ENCODE measurements at regions not wholly inside any gene's neighbourhood (a gene's known extent, or its start where the extent isn't known, plus 50 kb on each side); places are given as distances from the start of the nearest gene placed in this dataset.

- Histone ChIP-seq H3K36me3 (ENCODE audit: insufficient read depth, low read length) (no peaks in the 10 kb centered on the region), H3K4me3 (ENCODE audit: low read length) (no peak overlapping the region), H3K27ac (ENCODE audit: low read length) (no peak overlapping the region), H3K4me2 (ENCODE audit: low read length) (no peak overlapping the region), H3F3A (ENCODE audit: insufficient read depth, low read length, poor library complexity, severe bottlenecking) (no peaks in the 10 kb centered on the region), H3K79me2 (replicated peaks; ENCODE audit: insufficient read depth, low read length) (no peaks in the 10 kb centered on the region), H3K9ac (ENCODE audit: low read length) (no peak overlapping the region), H2AFZ (ENCODE audit: low read depth, low read length) (no peak overlapping the region), H3K9me3 (ENCODE audit: low read length) (no peaks in the 10 kb centered on the region), H4K20me1 (ENCODE audit: insufficient read depth) (no peaks in the 10 kb centered on the region), H3K27me3 (ENCODE audit: insufficient read depth, low read depth, low read length) (no peaks in the 10 kb centered on the region), H3K9me2 (ENCODE audit: insufficient read depth, low read length) (no peaks in the 10 kb centered on the region)
- TF ChIP-seq RAD21 (conservative IDR thresholded peaks at IDR 0.05) = no peak
- no peak for TF ChIP-seq EZH2 (IDR thresholded peaks at IDR 0.05; ENCODE audit: borderline replicate concordance, insufficient read depth, low read length, poor library complexity, severe bottlenecking)
- TF ChIP-seq SMC3 (conservative IDR thresholded peaks at IDR 0.05; ENCODE audit: poor library complexity) = no peak
- TF ChIP-seq TAF1 (IDR thresholded peaks at IDR 0.05; ENCODE audit: low read depth) = no peak
- TF ChIP-seq REST (IDR thresholded peaks at IDR 0.05; ENCODE audit: borderline replicate concordance) = no peak
- no peak for TF ChIP-seq POLR2AphosphoS5 (IDR thresholded peaks at IDR 0.05)
- no peak for TF ChIP-seq MXI1 (conservative IDR thresholded peaks at IDR 0.05; ENCODE audit: poor library complexity, severe bottlenecking)
- TF ChIP-seq CTCF (IDR thresholded peaks at IDR 0.05; ENCODE audit: poor library complexity, severe bottlenecking) = no peak
- TF ChIP-seq EP300 (conservative IDR thresholded peaks at IDR 0.05; ENCODE audit: poor library complexity, severe bottlenecking) = no peak
These were observed 112.3 kb upstream of the C14orf180 start for GRCh38 chr14:104467236-104467635.

GRCh38 chr14:104467641-104468040 lies 111.9 kb upstream of the C14orf180 start:
- no peaks in the 10 kb centered on the region for H3F3A ChIP-seq (ENCODE audit: insufficient read depth, low read length, poor library complexity, severe bottlenecking)
- TF ChIP-seq MXI1 (conservative IDR thresholded peaks at IDR 0.05; ENCODE audit: poor library complexity, severe bottlenecking) (no peak), REST (IDR thresholded peaks at IDR 0.05; ENCODE audit: borderline replicate concordance) (no peak), TAF1 (IDR thresholded peaks at IDR 0.05; ENCODE audit: low read depth) (no peak), EZH2 (IDR thresholded peaks at IDR 0.05; ENCODE audit: borderline replicate concordance, insufficient read depth, low read length, poor library complexity, severe bottlenecking) (no peak), POLR2AphosphoS5 (IDR thresholded peaks at IDR 0.05) (no peak), SMC3 (conservative IDR thresholded peaks at IDR 0.05; ENCODE audit: poor library complexity) (no peak), CTCF (IDR thresholded peaks at IDR 0.05; ENCODE audit: poor library complexity, severe bottlenecking) (no peak), EP300 (conservative IDR thresholded peaks at IDR 0.05; ENCODE audit: poor library complexity, severe bottlenecking) (no peak), RAD21 (conservative IDR thresholded peaks at IDR 0.05) (no peak)
- no peaks in the 10 kb centered on the region for H3K9me2 ChIP-seq (ENCODE audit: insufficient read depth, low read length)
- no peak overlapping the region for H3K4me2 ChIP-seq (ENCODE audit: low read length)
- no peaks in the 10 kb centered on the region for H4K20me1 ChIP-seq (ENCODE audit: insufficient read depth)
- H3K9ac ChIP-seq (ENCODE audit: low read length) = no peak overlapping the region
- no peaks in the 10 kb centered on the region for H3K36me3 ChIP-seq (ENCODE audit: insufficient read depth, low read length)
- no peaks in the 10 kb centered on the region for H3K27me3 ChIP-seq (ENCODE audit: insufficient read depth, low read depth, low read length)
- no peak overlapping the region for H3K4me3 ChIP-seq (ENCODE audit: low read length)
- H3K27ac ChIP-seq (ENCODE audit: low read length) = no peak overlapping the region
- no peak overlapping the region for H2AFZ ChIP-seq (ENCODE audit: low read depth, low read length)
- H3K79me2 ChIP-seq (replicated peaks; ENCODE audit: insufficient read depth, low read length) = no peaks in the 10 kb centered on the region
- no peaks in the 10 kb centered on the region for H3K9me3 ChIP-seq (ENCODE audit: low read length)
